ENCODE measurements at regions not wholly inside any gene's neighbourhood (a gene's known extent, or its start where the extent isn't known, plus 50 kb on each side); places are given as distances from the start of the nearest gene placed in this dataset.

DNA sequence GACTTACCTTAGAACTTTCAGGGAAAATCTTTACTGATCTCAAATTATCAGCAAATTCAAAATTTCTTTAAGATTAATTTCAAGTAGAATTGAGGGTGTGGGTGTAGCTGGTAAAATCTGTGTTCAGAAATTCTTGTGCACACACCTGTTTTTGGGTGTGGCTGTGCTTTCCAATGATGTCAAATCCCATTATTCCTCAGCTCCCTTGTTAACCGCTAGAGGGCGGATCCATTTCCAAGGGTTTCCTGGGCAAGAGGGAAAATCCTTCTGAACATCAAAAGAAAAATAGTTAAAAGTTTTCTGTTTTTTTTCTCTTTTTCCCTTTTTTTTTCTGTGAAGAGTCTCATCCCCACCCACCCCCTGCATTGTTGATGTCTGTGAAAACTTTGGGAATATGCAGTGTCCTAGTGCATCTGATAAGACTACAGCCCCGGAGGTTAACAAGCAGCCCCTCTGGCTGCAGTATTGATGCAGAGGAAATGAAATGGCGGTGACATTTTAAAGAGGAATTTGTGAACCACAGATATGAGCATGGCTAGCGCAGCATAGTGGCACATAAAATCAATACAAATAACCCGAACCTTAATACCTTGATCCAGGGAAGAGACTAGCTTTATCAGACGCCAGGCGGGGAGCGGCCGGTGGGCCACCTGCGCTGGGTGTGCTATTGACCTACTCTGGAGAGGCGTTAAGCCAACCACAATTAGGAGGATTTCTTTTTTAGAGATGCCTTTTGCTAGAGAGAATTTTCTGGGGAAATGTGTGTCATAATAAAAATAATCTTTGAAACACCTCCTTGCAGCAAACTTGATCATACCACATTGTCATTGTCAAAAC is 130.9 kb downstream of the FOXA2 start:
- Histone ChIP-seq H3K9me3 (replicated peaks; ENCODE audit: control insufficient read depth, insufficient read depth, low read depth, low read length) (no peaks in the 10 kb centered on the region), H4K20me1 (replicated peaks; ENCODE audit: control insufficient read depth, insufficient read depth, low read length) (no peaks in the 10 kb centered on the region), H3K9me1 (ENCODE audit: control insufficient read depth, insufficient read depth, low read length) (no peaks in the 10 kb centered on the region), H3K36me3 (ENCODE audit: control insufficient read depth, insufficient read depth, low read length) (no peaks in the 10 kb centered on the region), H3K9ac (ENCODE audit: insufficient read depth in 1 of 2, low read depth in 2 of 2, low read length in 2 of 2) (no peak overlapping the region), H2AFZ (ENCODE audit: low read depth, low read length) (no peak overlapping the region), H3K79me2 (ENCODE audit: control insufficient read depth, insufficient read depth, low read length) (no peaks in the 10 kb centered on the region), H3K4me3 (no peak overlapping the region), H3K27me3 (ENCODE audit: control insufficient read depth in 2 of 2, insufficient read depth in 2 of 2, low read length in 2 of 2) (no peaks in the 10 kb centered on the region), H3K27ac (ENCODE audit: extremely low read depth, low read depth, low read length) (no peak overlapping the region), H3K4me2 (ENCODE audit: insufficient read depth, low read length) (no peak overlapping the region), H3K4me1 (replicated peaks in 1 of 2; ENCODE audit: control insufficient read depth in 2 of 2, insufficient read depth in 2 of 2, low read length in 2 of 2) (peaks cover 0 to 4% of the 10 kb centered on the region in 2 experiments; a peak in 2 of 5 replicates)
- BruUV-seq (replicated peaks): no TSS peak
- TF ChIP-seq, protein P1, sequence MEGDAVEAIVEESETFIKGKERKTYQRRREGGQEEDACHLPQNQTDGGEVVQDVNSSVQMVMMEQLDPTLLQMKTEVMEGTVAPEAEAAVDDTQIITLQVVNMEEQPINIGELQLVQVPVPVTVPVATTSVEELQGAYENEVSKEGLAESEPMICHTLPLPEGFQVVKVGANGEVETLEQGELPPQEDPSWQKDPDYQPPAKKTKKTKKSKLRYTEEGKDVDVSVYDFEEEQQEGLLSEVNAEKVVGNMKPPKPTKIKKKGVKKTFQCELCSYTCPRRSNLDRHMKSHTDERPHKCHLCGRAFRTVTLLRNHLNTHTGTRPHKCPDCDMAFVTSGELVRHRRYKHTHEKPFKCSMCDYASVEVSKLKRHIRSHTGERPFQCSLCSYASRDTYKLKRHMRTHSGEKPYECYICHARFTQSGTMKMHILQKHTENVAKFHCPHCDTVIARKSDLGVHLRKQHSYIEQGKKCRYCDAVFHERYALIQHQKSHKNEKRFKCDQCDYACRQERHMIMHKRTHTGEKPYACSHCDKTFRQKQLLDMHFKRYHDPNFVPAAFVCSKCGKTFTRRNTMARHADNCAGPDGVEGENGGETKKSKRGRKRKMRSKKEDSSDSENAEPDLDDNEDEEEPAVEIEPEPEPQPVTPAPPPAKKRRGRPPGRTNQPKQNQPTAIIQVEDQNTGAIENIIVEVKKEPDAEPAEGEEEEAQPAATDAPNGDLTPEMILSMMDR (IDR thresholded peaks at IDR 0.05 in 2 of 3, conservative IDR thresholded peaks at IDR 0.05 in 1 of 3; ENCODE audit: insufficient read depth in 2 of 3, low read depth in 1 of 3, low read length in 3 of 3): peak; percentile 1 to 54 (median 51); a peak in 4 of 6 replicates
- TF ChIP-seq TFAM (CRISPR knock-in tag; conservative IDR thresholded peaks at IDR 0.05) (no peak), GTF2A2 (tag; IDR thresholded peaks at IDR 0.05) (no peak), CTBP1 (IDR thresholded peaks at IDR 0.05; ENCODE audit: borderline replicate concordance) (peak; percentile 43; the same call in 1 of the 2 replicates), ARHGAP35 (IDR thresholded peaks at IDR 0.05; ENCODE audit: partially characterized antibody) (no peak), RAD21 (CRISPR knock-in tag; conservative IDR thresholded peaks at IDR 0.05 in 1 of 2, IDR thresholded peaks at IDR 0.05 in 1 of 2) (peak; percentile 21 to 44; a peak in 1 of 4 replicates)
- TF ChIP-seq, protein P2, sequence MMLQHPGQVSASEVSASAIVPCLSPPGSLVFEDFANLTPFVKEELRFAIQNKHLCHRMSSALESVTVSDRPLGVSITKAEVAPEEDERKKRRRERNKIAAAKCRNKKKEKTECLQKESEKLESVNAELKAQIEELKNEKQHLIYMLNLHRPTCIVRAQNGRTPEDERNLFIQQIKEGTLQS (IDR thresholded peaks at IDR 0.05): no peak
- TF ChIP-seq, protein P2 (CRISPR knock-in tag; conservative IDR thresholded peaks at IDR 0.05): no peak
- ChIA-PET CTCF (ENCODE audit: low intra/inter-chr PET ratio) (no interaction called here), POLR2A (no interaction called here)
- intact Hi-C loops (cut with micrococcal nuclease) (loop anchor here (10.0 kb wide), 1 partner anchor 131 kb away; the partner anchor contains the start of gene FOXA2), in situ Hi-C loops (cut with MboI) (no loop called here)
- FAIRE-seq (no peak), ATAC-seq (no peak), DNase-seq (ENCODE audit: extremely low read depth in 1 of 4, low spot score in 3 of 4) (peak; percentile 12 to 25 (median 19))
- WGBS (ENCODE audit: insufficient coverage, low coverage, missing lambda C conversion rate): 52% methylated on average over 12 of the region's 12 CpGs

Measured in K562 (cell line).